Mesenchymal stem cell (in vitro differentiated cells and primary cell): ENCODE measurements at regions not wholly inside any gene's neighbourhood (a gene's known extent, or its start where the extent isn't known, plus 50 kb on each side); places are given as distances from the start of the nearest gene placed in this dataset.

Source experiments
- DNase-seq: peaks from one replicate; pipeline ENCODE4 v3.0.0-alpha.2; 2013
- H2AFZ ChIP-seq: one replicate; pipeline ENCODE4 v1.6.1; 2013; ENCODE audit warnings: low read depth, mild to moderate bottlenecking, control low read depth, inconsistent platforms, low read length, moderate library complexity
- H2AK5ac ChIP-seq: 2 replicates; pipeline ENCODE4 v1.6.1; 2013; ENCODE audit warnings: low read length, moderate library complexity, mild to moderate bottlenecking, inconsistent platforms; ENCODE audit not compliant: severe bottlenecking
- H2BK120ac ChIP-seq: one replicate; pipeline ENCODE4 v1.6.1; 2013; ENCODE audit warnings: low read depth, mild to moderate bottlenecking, inconsistent platforms, low read length, moderate library complexity
- H2BK12ac ChIP-seq, 2 experiments: one replicate each; pipeline ENCODE4 v1.6.1; 2013; ENCODE audit warnings: inconsistent platforms in 2 of 2, low read length in 2 of 2, mild to moderate bottlenecking in 2 of 2, moderate library complexity in 2 of 2, control low read depth in 1 of 2
- H2BK15ac ChIP-seq: one replicate; pipeline ENCODE4 v1.6.1; 2013; ENCODE audit warnings: mild to moderate bottlenecking, low read depth, inconsistent platforms; ENCODE audit not compliant: poor library complexity, severe bottlenecking
- H2BK5ac ChIP-seq: 2 replicates; pipeline ENCODE4 v1.6.1; 2013; ENCODE audit warnings: low read depth, mild to moderate bottlenecking, low read length, control low read depth, inconsistent platforms; ENCODE audit not compliant: poor library complexity, severe bottlenecking
- H3K14ac ChIP-seq, 2 experiments: one replicate each; pipeline ENCODE4 v1.6.1; 2013; ENCODE audit warnings: inconsistent platforms in 2 of 2, low read length in 2 of 2, control low read depth in 1 of 2, mild to moderate bottlenecking in 1 of 2, moderate library complexity in 1 of 2
- H3K18ac ChIP-seq, 2 experiments: one replicate each; pipeline ENCODE4 v1.6.1; 2013; ENCODE audit warnings: inconsistent platforms in 2 of 2, low read length in 2 of 2, control low read depth in 1 of 2, low read depth in 1 of 2, mild to moderate bottlenecking in 1 of 2
- H3K23ac ChIP-seq, 2 experiments: one replicate each; pipeline ENCODE4 v1.6.1; 2013; ENCODE audit warnings: inconsistent platforms in 2 of 2, low read length in 2 of 2, mild to moderate bottlenecking in 2 of 2, moderate library complexity in 2 of 2, control low read depth in 1 of 2
- H3K27ac ChIP-seq: 2 replicates; pipeline ENCODE4 v1.5.1; 2013; ENCODE audit warnings: mild to moderate bottlenecking, moderate library complexity, low read length, control low read depth, inconsistent platforms; ENCODE audit not compliant: poor library complexity, severe bottlenecking
- H3K27me3 ChIP-seq, 2 experiments: 2 replicates each; pipeline versions ENCODE4 v1.6.1 to v1.7.0; 2013; ENCODE audit warnings: low read length in 2 of 2, mild to moderate bottlenecking in 2 of 2, moderate library complexity in 2 of 2, control low read depth in 1 of 2, inconsistent platforms in 1 of 2; ENCODE audit not compliant: control insufficient read depth in 1 of 2, insufficient read depth in 1 of 2
- H3K36me3 ChIP-seq, 2 experiments: 2 replicates each; pipeline versions ENCODE4 v1.6.1 to v1.7.0; 2013; ENCODE audit warnings: low read length in 2 of 2, control low read depth in 1 of 2, inconsistent platforms in 1 of 2, low read depth in 1 of 2, mild to moderate bottlenecking in 1 of 2; ENCODE audit not compliant: insufficient read depth in 2 of 2, control insufficient read depth in 1 of 2
- H3K4ac ChIP-seq, 2 experiments: one replicate each; pipeline ENCODE4 v1.6.1; 2013; ENCODE audit warnings: inconsistent platforms in 2 of 2, low read length in 2 of 2, mild to moderate bottlenecking in 2 of 2, moderate library complexity in 2 of 2, control low read depth in 1 of 2, low read depth in 1 of 2
- H3K4me1 ChIP-seq: 2 replicates; pipeline ENCODE4 v1.6.1; 2013; ENCODE audit warnings: low read depth, low read length, control low read depth; ENCODE audit not compliant: control insufficient read depth, insufficient read depth
- H3K4me2 ChIP-seq: 2 replicates; pipeline ENCODE4 v1.6.1; 2013; ENCODE audit warnings: low read length, mild to moderate bottlenecking, inconsistent platforms; ENCODE audit not compliant: poor library complexity, severe bottlenecking
- H3K4me3 ChIP-seq, 2 experiments: 2 replicates each; pipeline versions ENCODE4 v1.5.1 to v1.7.0; 2013; ENCODE audit warnings: low read length in 2 of 2, mild to moderate bottlenecking in 2 of 2, control low read depth in 1 of 2, low read depth in 1 of 2; ENCODE audit not compliant: insufficient read depth in 1 of 2
- H3K79me1 ChIP-seq: replicated peaks from 2 replicates; pipeline ENCODE4 v1.6.1; 2013; ENCODE audit warnings: mild to moderate bottlenecking, control low read depth, low read length, inconsistent platforms; ENCODE audit not compliant: poor library complexity, severe bottlenecking
- H3K9ac ChIP-seq: 2 replicates; pipeline ENCODE4 v1.7.0; 2013; ENCODE audit warnings: mild to moderate bottlenecking, low read length, moderate library complexity
- H3K9me3 ChIP-seq: 2 replicates; pipeline ENCODE4 v1.7.0; 2013; ENCODE audit warnings: mild to moderate bottlenecking, low read length; ENCODE audit not compliant: control insufficient read depth
- H4K8ac ChIP-seq: one replicate; pipeline ENCODE4 v1.6.1; 2013; ENCODE audit warnings: inconsistent platforms, mild to moderate bottlenecking, low read length, moderate library complexity
- H4K91ac ChIP-seq: one replicate; pipeline ENCODE4 v1.6.1; 2013; ENCODE audit warnings: mild to moderate bottlenecking, low read length, inconsistent platforms
- WGBS: methylation state at CpG from one replicate; pipeline ENCODE4 v1.1.7; 2013; ENCODE audit warnings: mixed read lengths; 5-methylcytosine and 5-hydroxymethylcytosine counted together

- Histone ChIP-seq H4K91ac (no peak overlapping the region), H3K27me3 (peaks cover 4 to 39% of the 10 kb centered on the region in 2 experiments), H2AFZ (no peak overlapping the region), H2BK120ac (no peak overlapping the region), H3K14ac (no peak overlapping the region), H2BK12ac (no peak overlapping the region), H2BK15ac (no peak overlapping the region), H3K4me2 (no peak overlapping the region), H2AK5ac (no peak overlapping the region), H3K4me1 (no peaks in the 10 kb centered on the region), H3K4me3 (no peak overlapping the region), H3K9me3 (peaks cover 7% of the 10 kb centered on the region), H3K18ac (no peak overlapping the region), H4K8ac (no peak overlapping the region), H2BK5ac (no peak overlapping the region), H3K79me1 (no peaks in the 10 kb centered on the region), H3K23ac (no peak overlapping the region), H3K4ac (no peak overlapping the region), H3K36me3 (no peaks in the 10 kb centered on the region), H3K27ac (no peak overlapping the region), H3K9ac (no peak overlapping the region)
- DNase-seq: no peak
- 88% methylated on average over 2 of the region's 2 CpGs for WGBS
Measured at GRCh38 chr5:159735036-159735435, 181.2 kb upstream of the ADRA1B start.

GRCh38 chr5:159735749-159736660 lies 180.3 kb upstream of the ADRA1B start:
- no peak overlapping the region for H3K4ac ChIP-seq
- H4K91ac ChIP-seq: no peak overlapping the region
- H2BK5ac ChIP-seq: no peak overlapping the region
- no peaks in the 10 kb centered on the region for H3K79me1 ChIP-seq
- H3K4me1 ChIP-seq: no peaks in the 10 kb centered on the region
- DNase-seq: no peak
- peaks cover 14% of the 10 kb centered on the region for H3K9me3 ChIP-seq
- no peak overlapping the region for H3K18ac ChIP-seq
- no peak overlapping the region for H2BK120ac ChIP-seq
- H2AK5ac ChIP-seq: no peak overlapping the region
- no peak overlapping the region for H4K8ac ChIP-seq
- no peak overlapping the region for H2BK12ac ChIP-seq
- no peak overlapping the region for H2BK15ac ChIP-seq
- no peaks in the 10 kb centered on the region for H3K36me3 ChIP-seq
- no peak overlapping the region for H3K23ac ChIP-seq
- H3K9ac ChIP-seq: no peak overlapping the region
- no peak overlapping the region for H3K27ac ChIP-seq
- H3K27me3 ChIP-seq: peaks cover 4 to 39% of the 10 kb centered on the region in 2 experiments
- H3K4me3 ChIP-seq: no peak overlapping the region
- H2AFZ ChIP-seq: no peak overlapping the region
- no peak overlapping the region for H3K14ac ChIP-seq
- WGBS: 85% methylated on average over 6 of the region's 8 CpGs
- no peak overlapping the region for H3K4me2 ChIP-seq

GRCh38 chr5:159736844-159737243 lies 179.4 kb upstream of the ADRA1B start:
- no peak overlapping the region for H3K18ac ChIP-seq
- no peak overlapping the region for H3K14ac ChIP-seq
- no peak overlapping the region for H2BK15ac ChIP-seq
- DNase-seq: no peak
- no peak overlapping the region for H3K4me3 ChIP-seq
- H2AFZ ChIP-seq: no peak overlapping the region
- H4K8ac ChIP-seq: no peak overlapping the region
- no peaks in the 10 kb centered on the region for H3K4me1 ChIP-seq
- H3K36me3 ChIP-seq: no peaks in the 10 kb centered on the region
- H2BK120ac ChIP-seq: no peak overlapping the region
- H2AK5ac ChIP-seq: no peak overlapping the region
- H3K23ac ChIP-seq: no peak overlapping the region
- no peak overlapping the region for H2BK5ac ChIP-seq
- H3K27me3 ChIP-seq: peaks cover 4 to 39% of the 10 kb centered on the region in 2 experiments
- H3K4ac ChIP-seq: no peak overlapping the region
- no peak overlapping the region for H3K4me2 ChIP-seq
- no peak overlapping the region for H3K27ac ChIP-seq
- no peak overlapping the region for H4K91ac ChIP-seq
- peaks cover 14% of the 10 kb centered on the region for H3K9me3 ChIP-seq
- H3K9ac ChIP-seq: no peak overlapping the region
- no peaks in the 10 kb centered on the region for H3K79me1 ChIP-seq
- WGBS: 61% methylated on average over 2 of the region's 2 CpGs
- no peak overlapping the region for H2BK12ac ChIP-seq

- Histone ChIP-seq H3K23ac (no peak overlapping the region), H2AFZ (no peak overlapping the region), H2BK5ac (no peak overlapping the region), H2AK5ac (no peak overlapping the region), H3K9ac (no peak overlapping the region), H2BK15ac (no peak overlapping the region), H3K4ac (no peak overlapping the region), H3K18ac (no peak overlapping the region), H3K79me1 (no peaks in the 10 kb centered on the region), H4K91ac (no peak overlapping the region), H3K9me3 (peaks cover 14% of the 10 kb centered on the region), H3K27ac (no peak overlapping the region), H3K36me3 (no peaks in the 10 kb centered on the region), H4K8ac (no peak overlapping the region), H3K4me1 (no peaks in the 10 kb centered on the region), H3K4me2 (no peak overlapping the region), H2BK120ac (no peak overlapping the region), H3K27me3 (peaks cover 4 to 35% of the 10 kb centered on the region in 2 experiments), H3K14ac (no peak overlapping the region), H3K4me3 (no peak overlapping the region), H2BK12ac (no peak overlapping the region)
- 91% methylated on average over 5 of the region's 5 CpGs for WGBS
- peak; percentile 16 for DNase-seq
Measured at GRCh38 chr5:159737263-159737662, 179.0 kb upstream of the ADRA1B start.
